Left forelimb (tissue), 1 donor: ENCODE measurements at regions not wholly inside any gene's neighbourhood (a gene's known extent, or its start where the extent isn't known, plus 50 kb on each side); places are given as distances from the start of the nearest gene placed in this dataset.
"Not testable (repeated sequence)": the region's sequence is repeated elsewhere in the genome, so short reads cannot be mapped to it uniquely, and the experiment has no call there.

ENCODE experiments used
- DNase-seq: peaks from one replicate; pipeline ENCODE4 v3.0.0-alpha.2; 2018; ENCODE audit warnings: low spot score

- DNase-seq = no peak
Observed at GRCh38 chr14:81955123-81955522, 421.5 kb upstream of the SEL1L start.

GRCh38 chr14:81960781-81961180, 427.1 kb upstream of the SEL1L start:
- DNase-seq = no peak

GRCh38 chr14:81963846-81964245, 430.2 kb upstream of the SEL1L start:
- no peak for DNase-seq

- no peak for DNase-seq
Observed at GRCh38 chr14:81970307-81970706, 436.7 kb upstream of the SEL1L start.

- DNase-seq = no peak
Observed at GRCh38 chr14:81971911-81972310, 438.3 kb upstream of the SEL1L start.

GRCh38 chr14:81972601-81973000, 438.9 kb upstream of the SEL1L start:
- no peak for DNase-seq

- DNase-seq = no peak
Observed at GRCh38 chr14:81974543-81974942, 440.9 kb upstream of the SEL1L start.

GRCh38 chr14:81980601-81981306, 447.1 kb upstream of the SEL1L start:
- DNase-seq = no peak

- DNase-seq = no peak
Observed at GRCh38 chr14:81981307-81981675, 447.6 kb upstream of the SEL1L start.

- DNase-seq = no peak
Observed at GRCh38 chr14:81982046-81982445, 448.4 kb upstream of the SEL1L start.

GRCh38 chr14:81986005-81986404, 452.4 kb upstream of the SEL1L start:
- DNase-seq = no peak

- no peak for DNase-seq
Observed at GRCh38 chr14:81989211-81989610, 455.6 kb upstream of the SEL1L start.

GRCh38 chr14:81990312-81990761, 456.7 kb upstream of the SEL1L start:
- no peak for DNase-seq

- DNase-seq = no peak
Observed at GRCh38 chr14:81991998-81992397, 458.3 kb upstream of the SEL1L start.

GRCh38 chr14:81993432-81993831, 459.8 kb upstream of the SEL1L start:
- DNase-seq = no peak

- DNase-seq = no peak
Observed at GRCh38 chr14:82003426-82003825, 469.8 kb upstream of the SEL1L start.

- no peak for DNase-seq
Observed at GRCh38 chr14:82009076-82009475, 475.4 kb upstream of the SEL1L start.

GRCh38 chr14:82009993-82010392, 476.3 kb upstream of the SEL1L start:
- no peak for DNase-seq

- DNase-seq = no peak
Observed at GRCh38 chr14:82011460-82011859, 477.8 kb upstream of the SEL1L start.

GRCh38 chr14:82029038-82029437, 495.4 kb upstream of the SEL1L start:
- no peak for DNase-seq

GRCh38 chr14:82035397-82035796, 501.7 kb upstream of the SEL1L start:
- DNase-seq = no peak

GRCh38 chr14:82038066-82038465, 504.4 kb upstream of the SEL1L start:
- DNase-seq = not testable (repeated sequence)

- no peak for DNase-seq
Observed at GRCh38 chr14:82045339-82045738, 511.7 kb upstream of the SEL1L start.

GRCh38 chr14:82046512-82047226, 513.0 kb upstream of the SEL1L start:
- no peak for DNase-seq
